ENCODE measurements at regions not wholly inside any gene's neighbourhood (a gene's known extent, or its start where the extent isn't known, plus 50 kb on each side); places are given as distances from the start of the nearest gene placed in this dataset.
A peak's percentile ranks its signal among the peaks of the same experiment; 100 is the strongest.

DNA sequence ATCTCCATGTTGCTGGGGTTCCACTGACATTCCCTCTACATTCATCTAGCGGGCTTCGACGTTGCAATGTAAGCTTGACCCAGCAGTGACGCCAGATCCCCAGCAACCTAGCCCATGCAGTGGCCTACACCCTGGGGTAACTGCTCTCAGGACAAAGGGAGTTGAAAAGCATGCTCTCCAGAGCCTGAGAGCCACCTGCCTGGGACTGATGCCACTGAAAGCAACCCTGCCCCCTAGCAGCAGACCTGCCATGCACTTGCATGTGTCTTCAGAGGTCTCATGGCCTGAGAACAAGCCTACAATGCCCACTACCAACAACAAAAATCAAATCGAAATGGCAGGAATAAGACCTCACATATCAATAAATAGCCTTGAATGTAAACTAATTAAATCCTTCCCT, 330.3 kb downstream of the TRIM36 start:
- H3K9me3 ChIP-seq (ENCODE audit: severe bottlenecking): peaks cover 6% of the 10 kb centered on the region
- no peaks in the 10 kb centered on the region for H3K27me3 ChIP-seq (ENCODE audit: insufficient read depth, poor library complexity, severe bottlenecking)
- ATAC-seq (ENCODE audit: low read depth): no peak
- H3K27ac ChIP-seq (ENCODE audit: poor library complexity, severe bottlenecking): no peak overlapping the region
- H3K4me3 ChIP-seq (ENCODE audit: severe bottlenecking): no peak overlapping the region
- no peaks in the 10 kb centered on the region for H3K4me1 ChIP-seq (ENCODE audit: insufficient read depth, poor library complexity, severe bottlenecking)
- H3K36me3 ChIP-seq (ENCODE audit: low read depth): no peaks in the 10 kb centered on the region
- peak; percentile 27 for DNase-seq (ENCODE audit: low spot score)
- no peak for TF ChIP-seq CTCF (IDR thresholded peaks at IDR 0.05; ENCODE audit: poor library complexity, severe bottlenecking)

- DNase-seq (ENCODE audit: low spot score): no peak
- Histone ChIP-seq H3K4me1 (ENCODE audit: insufficient read depth, poor library complexity, severe bottlenecking) (no peaks in the 10 kb centered on the region), H3K36me3 (ENCODE audit: low read depth) (no peaks in the 10 kb centered on the region), H3K27me3 (ENCODE audit: insufficient read depth, poor library complexity, severe bottlenecking) (no peaks in the 10 kb centered on the region), H3K4me3 (ENCODE audit: severe bottlenecking) (no peak overlapping the region), H3K9me3 (ENCODE audit: severe bottlenecking) (peaks cover 3% of the 10 kb centered on the region), H3K27ac (ENCODE audit: poor library complexity, severe bottlenecking) (no peak overlapping the region)
- ATAC-seq (ENCODE audit: low read depth): no peak
- no peak for TF ChIP-seq CTCF (IDR thresholded peaks at IDR 0.05; ENCODE audit: poor library complexity, severe bottlenecking)
Observed at GRCh38 chr5:114838937-114839336, 330.8 kb downstream of the TRIM36 start.

DNA sequence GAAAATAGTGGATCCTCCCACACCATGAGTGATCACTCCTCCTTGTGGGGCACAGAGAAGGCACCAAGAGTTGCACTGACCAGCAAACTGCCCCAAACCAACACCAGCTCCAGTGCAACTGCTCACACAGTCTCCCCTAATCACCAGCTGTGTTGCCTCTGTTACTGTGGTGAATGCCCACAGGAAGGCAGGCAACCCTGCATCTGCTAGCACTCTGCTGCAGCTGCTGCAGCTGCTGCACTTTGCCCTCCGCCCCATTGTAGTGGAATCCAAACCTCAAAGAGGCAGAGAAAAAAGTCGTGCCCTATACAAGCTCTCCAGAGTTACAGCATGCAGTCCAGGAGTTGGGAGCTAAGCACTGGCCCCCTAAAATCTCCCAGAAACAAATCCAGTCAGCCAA, 339.6 kb downstream of the TRIM36 start:
- no peak for ATAC-seq (ENCODE audit: low read depth)
- Histone ChIP-seq H3K4me1 (ENCODE audit: insufficient read depth, poor library complexity, severe bottlenecking) (no peaks in the 10 kb centered on the region), H3K27me3 (ENCODE audit: insufficient read depth, poor library complexity, severe bottlenecking) (no peaks in the 10 kb centered on the region), H3K27ac (ENCODE audit: poor library complexity, severe bottlenecking) (no peak overlapping the region), H3K4me3 (ENCODE audit: severe bottlenecking) (no peak overlapping the region), H3K9me3 (ENCODE audit: severe bottlenecking) (no peaks in the 10 kb centered on the region), H3K36me3 (ENCODE audit: low read depth) (no peaks in the 10 kb centered on the region)
- DNase-seq (ENCODE audit: low spot score): no peak
- TF ChIP-seq CTCF (IDR thresholded peaks at IDR 0.05; ENCODE audit: poor library complexity, severe bottlenecking): no peak

- no peak overlapping the region for H3K27ac ChIP-seq (ENCODE audit: poor library complexity, severe bottlenecking)
- DNase-seq (ENCODE audit: low spot score) (no peak), ATAC-seq (ENCODE audit: low read depth) (no peak)
- H3K4me3 ChIP-seq (ENCODE audit: severe bottlenecking): no peak overlapping the region
- H3K9me3 ChIP-seq (ENCODE audit: severe bottlenecking): no peaks in the 10 kb centered on the region
- no peaks in the 10 kb centered on the region for H3K27me3 ChIP-seq (ENCODE audit: insufficient read depth, poor library complexity, severe bottlenecking)
- TF ChIP-seq CTCF (IDR thresholded peaks at IDR 0.05; ENCODE audit: poor library complexity, severe bottlenecking): no peak
- H3K4me1 ChIP-seq (ENCODE audit: insufficient read depth, poor library complexity, severe bottlenecking): no peaks in the 10 kb centered on the region
- H3K36me3 ChIP-seq (ENCODE audit: low read depth): no peaks in the 10 kb centered on the region
Observed at GRCh38 chr5:114822863-114823262, 346.8 kb downstream of the TRIM36 start.

DNA sequence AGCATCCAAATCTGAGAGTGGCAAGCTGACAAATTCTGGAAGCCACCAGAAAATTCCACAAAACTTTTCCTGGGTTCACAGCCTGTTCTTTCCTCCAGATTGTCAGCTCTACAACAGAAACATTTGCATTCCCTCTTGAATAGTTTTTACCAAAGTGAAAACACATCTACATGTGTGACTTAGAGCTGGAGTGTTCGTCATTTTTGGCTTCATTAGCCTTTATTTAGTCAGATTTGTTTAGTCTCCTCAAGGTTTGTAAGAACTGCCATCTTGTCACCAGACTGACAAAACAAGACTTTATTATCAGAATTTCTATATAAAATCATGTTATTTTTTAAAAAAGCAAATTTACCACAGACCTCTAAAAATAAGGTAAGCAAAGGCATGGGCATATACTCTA, 347.3 kb downstream of the TRIM36 start:
- H3K27me3 ChIP-seq (ENCODE audit: insufficient read depth, poor library complexity, severe bottlenecking): no peaks in the 10 kb centered on the region

More for the DNA sequence above, 347.3 kb downstream of the TRIM36 start:
- no peak for DNase-seq (ENCODE audit: low spot score)
- Histone ChIP-seq H3K36me3 (ENCODE audit: low read depth) (no peaks in the 10 kb centered on the region), H3K4me3 (ENCODE audit: severe bottlenecking) (no peak overlapping the region), H3K9me3 (ENCODE audit: severe bottlenecking) (no peaks in the 10 kb centered on the region), H3K27ac (ENCODE audit: poor library complexity, severe bottlenecking) (no peak overlapping the region), H3K4me1 (ENCODE audit: insufficient read depth, poor library complexity, severe bottlenecking) (no peaks in the 10 kb centered on the region)
- ATAC-seq (ENCODE audit: low read depth): no peak
- TF ChIP-seq CTCF (IDR thresholded peaks at IDR 0.05; ENCODE audit: poor library complexity, severe bottlenecking): no peak

All from RWPE2 (cell line).